22Rv1 (cell line): ENCODE measurements at regions not wholly inside any gene's neighbourhood (a gene's known extent, or its start where the extent isn't known, plus 50 kb on each side); places are given as distances from the start of the nearest gene placed in this dataset.

Experiments used
- CTCF ChIP-seq: fragments of 450-650 bp; IDR thresholded peaks from 2 replicates; pipeline ENCODE4 v1.5.1; 2017; ENCODE audit warnings: mild to moderate bottlenecking
- ZFX ChIP-seq: fragments of 450-650 bp; IDR thresholded peaks from 2 replicates; pipeline ENCODE4 v1.6.1; 2017; ENCODE audit warnings: antibody characterized with exemption, borderline replicate concordance

- no peak for TF ChIP-seq CTCF
- no peak for TF ChIP-seq ZFX
These were observed 229.6 kb downstream of the GPAM start for GRCh38 chr10:111953949-111954348.
